ENCODE measurements at regions not wholly inside any gene's neighbourhood (a gene's known extent, or its start where the extent isn't known, plus 50 kb on each side); places are given as distances from the start of the nearest gene placed in this dataset.

- no peak overlapping the region for H3K27ac ChIP-seq (ENCODE audit: low read depth, low read length)
- ChIA-PET POLR2A (no interaction called here), CTCF (no interaction called here)
- DNase-seq (ENCODE audit: low read depth, low spot score) = no peak
- H3K9me3 ChIP-seq (ENCODE audit: control insufficient read depth, insufficient read depth, low read length) = no peaks in the 10 kb centered on the region
- H3K4me3 ChIP-seq (ENCODE audit: low read depth, low read length) = no peak overlapping the region
- no peaks in the 10 kb centered on the region for H3K27me3 ChIP-seq (ENCODE audit: control insufficient read depth, insufficient read depth, low read length)
- no peak for TF ChIP-seq CTCF (IDR thresholded peaks at IDR 0.05; ENCODE audit: low read depth, low read length)
These were observed 524.4 kb downstream of the CAAP1 start for GRCh38 chr9:26368241-26368640.

- CTCF ChIA-PET = no interaction called here
- no peaks in the 10 kb centered on the region for H3K27me3 ChIP-seq (ENCODE audit: control insufficient read depth, insufficient read depth, low read length)
- no peak overlapping the region for H3K27ac ChIP-seq (ENCODE audit: low read depth, low read length)
- no peak overlapping the region for H3K4me3 ChIP-seq (ENCODE audit: low read depth, low read length)
- H3K9me3 ChIP-seq (ENCODE audit: control insufficient read depth, insufficient read depth, low read length) = no peaks in the 10 kb centered on the region
- POLR2A ChIA-PET = no interaction called here
- no peak for TF ChIP-seq CTCF (IDR thresholded peaks at IDR 0.05; ENCODE audit: low read depth, low read length)
- no peak for DNase-seq (ENCODE audit: low read depth, low spot score)
These were observed 531.6 kb downstream of the CAAP1 start for GRCh38 chr9:26361010-26361409.

- Histone ChIP-seq H3K27me3 (ENCODE audit: control insufficient read depth, insufficient read depth, low read length) (no peaks in the 10 kb centered on the region), H3K4me3 (ENCODE audit: low read depth, low read length) (no peak overlapping the region), H3K27ac (ENCODE audit: low read depth, low read length) (no peak overlapping the region), H3K9me3 (ENCODE audit: control insufficient read depth, insufficient read depth, low read length) (no peaks in the 10 kb centered on the region)
- ChIA-PET POLR2A (no interaction called here), CTCF (no interaction called here)
- no peak for DNase-seq (ENCODE audit: low read depth, low spot score)
- no peak for TF ChIP-seq CTCF (IDR thresholded peaks at IDR 0.05; ENCODE audit: low read depth, low read length)
These were observed 533.8 kb downstream of the CAAP1 start for GRCh38 chr9:26358836-26359235.

- no peak overlapping the region for H3K4me3 ChIP-seq (ENCODE audit: low read depth, low read length)
- H3K27me3 ChIP-seq (ENCODE audit: control insufficient read depth, insufficient read depth, low read length) = no peaks in the 10 kb centered on the region
- DNase-seq (ENCODE audit: low read depth, low spot score) = no peak
- POLR2A ChIA-PET = no interaction called here
- CTCF ChIA-PET = no interaction called here
- no peak for TF ChIP-seq CTCF (IDR thresholded peaks at IDR 0.05; ENCODE audit: low read depth, low read length)
- no peak overlapping the region for H3K27ac ChIP-seq (ENCODE audit: low read depth, low read length)
- no peaks in the 10 kb centered on the region for H3K9me3 ChIP-seq (ENCODE audit: control insufficient read depth, insufficient read depth, low read length)
These were observed 534.7 kb downstream of the CAAP1 start for GRCh38 chr9:26357803-26358344.

GRCh38 chr9:26356491-26356890 lies 536.1 kb downstream of the CAAP1 start:
- TF ChIP-seq CTCF (IDR thresholded peaks at IDR 0.05; ENCODE audit: low read depth, low read length) = no peak
- Histone ChIP-seq H3K9me3 (ENCODE audit: control insufficient read depth, insufficient read depth, low read length) (no peaks in the 10 kb centered on the region), H3K27ac (ENCODE audit: low read depth, low read length) (no peak overlapping the region), H3K4me3 (ENCODE audit: low read depth, low read length) (no peak overlapping the region), H3K27me3 (ENCODE audit: control insufficient read depth, insufficient read depth, low read length) (no peaks in the 10 kb centered on the region)
- DNase-seq (ENCODE audit: low read depth, low spot score) = no peak
- ChIA-PET POLR2A (no interaction called here), CTCF (no interaction called here)

Measured in AG04450 (cell line).